Stromal cell of bone marrow (primary cell): ENCODE measurements at regions not wholly inside any gene's neighbourhood (a gene's known extent, or its start where the extent isn't known, plus 50 kb on each side); places are given as distances from the start of the nearest gene placed in this dataset.

Experiments
- DNase-seq: peaks from one replicate; pipeline ENCODE4 v3.0.0-alpha.2; 2012; ENCODE audit warnings: low read depth

DNA sequence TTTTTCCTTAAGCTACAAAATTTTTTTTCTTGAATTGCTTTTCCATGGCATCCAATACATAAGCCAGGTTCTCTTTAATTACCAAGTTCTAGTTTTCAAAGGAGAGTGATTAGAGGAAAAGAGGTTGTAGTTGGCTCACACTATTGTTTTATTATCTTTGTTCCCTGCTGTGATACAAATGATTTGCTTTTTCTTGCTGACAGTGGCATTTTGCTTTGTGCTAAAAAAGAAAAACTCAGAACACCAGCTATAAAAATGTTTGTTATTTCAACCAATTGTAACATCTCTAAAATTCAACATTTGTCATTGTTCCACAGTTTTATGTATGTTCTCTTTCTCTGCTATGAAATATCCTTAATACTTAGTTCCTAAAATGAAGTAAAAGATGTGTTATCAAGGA lies 1817.2 kb downstream of the STIM2 start:
- DNase-seq = no peak

DNA sequence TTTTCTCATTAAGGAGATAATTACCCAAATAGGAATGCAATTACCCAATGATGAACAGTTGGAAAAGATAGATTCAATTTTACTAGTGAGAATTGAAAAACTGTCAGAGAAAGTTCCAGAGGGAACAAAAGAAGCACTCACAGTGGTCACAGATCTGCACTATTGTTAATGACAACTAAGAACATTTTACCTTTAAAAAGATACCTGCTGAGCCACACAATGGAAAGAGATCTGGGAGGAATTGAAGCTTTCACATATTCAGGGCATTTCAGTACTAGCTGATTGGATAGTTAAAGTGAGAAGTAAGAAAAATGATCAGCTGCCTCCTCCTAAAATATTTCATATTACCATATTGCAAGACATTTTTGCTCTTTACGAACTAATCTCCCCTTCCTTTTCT lies 1822.2 kb downstream of the STIM2 start:
- DNase-seq = no peak

DNA sequence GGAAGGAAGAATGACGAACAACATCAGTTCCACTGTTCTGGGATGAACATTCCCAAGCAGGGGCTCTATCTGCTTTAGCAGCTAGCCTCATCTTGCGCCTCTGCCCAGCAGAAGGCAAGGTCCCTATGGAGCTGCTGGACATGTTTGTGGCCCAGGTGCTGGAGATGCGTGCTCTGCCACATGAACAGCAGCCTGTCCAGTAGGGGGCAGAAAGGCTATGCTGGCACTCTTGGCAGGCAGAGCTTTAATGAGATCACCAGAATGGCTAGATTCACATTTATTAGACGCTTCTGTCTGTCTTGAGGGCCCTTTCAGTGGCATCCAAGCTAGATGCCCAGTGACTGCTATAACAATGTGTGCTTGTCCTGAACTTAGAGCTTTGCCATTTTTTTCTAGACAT lies 1826.0 kb downstream of the STIM2 start:
- no peak for DNase-seq

DNA sequence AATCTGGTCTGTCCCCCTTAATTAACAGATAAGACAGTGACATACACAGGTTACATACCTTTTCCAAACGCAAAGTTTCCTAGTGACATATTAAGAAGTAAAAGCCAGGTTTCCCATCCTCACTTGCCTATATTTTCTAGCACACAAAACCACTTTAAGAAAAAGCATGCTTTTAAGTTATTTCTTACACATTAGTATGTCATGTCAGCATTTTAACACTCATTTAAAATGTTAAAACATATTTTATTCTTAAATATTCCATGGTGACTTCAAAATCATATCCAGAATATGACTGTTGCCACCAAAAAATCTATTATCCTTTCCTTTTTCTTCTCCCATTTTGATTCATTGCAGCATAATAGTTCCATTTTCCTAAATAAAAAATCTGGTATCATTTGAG lies 1830.2 kb downstream of the STIM2 start:
- no peak for DNase-seq

DNA sequence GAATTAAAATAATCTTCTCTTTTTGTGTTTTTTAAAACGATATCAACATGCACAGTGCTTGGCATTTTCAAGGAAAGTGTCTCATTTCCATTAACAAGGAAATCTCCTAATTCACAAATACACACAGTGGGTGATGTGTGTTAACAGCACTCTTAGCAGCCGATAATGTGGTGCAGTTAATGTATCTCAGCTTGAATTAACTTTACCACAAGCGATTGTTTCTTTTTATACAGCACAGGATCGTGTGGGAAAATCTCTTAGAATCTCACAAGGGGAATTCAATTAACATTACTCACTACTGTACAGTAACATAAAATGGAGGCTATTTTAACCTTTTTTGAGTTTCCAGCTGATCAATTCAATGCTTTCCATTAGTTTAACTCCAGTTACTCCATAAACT lies 1841.9 kb downstream of the STIM2 start:
- DNase-seq = no peak

DNA sequence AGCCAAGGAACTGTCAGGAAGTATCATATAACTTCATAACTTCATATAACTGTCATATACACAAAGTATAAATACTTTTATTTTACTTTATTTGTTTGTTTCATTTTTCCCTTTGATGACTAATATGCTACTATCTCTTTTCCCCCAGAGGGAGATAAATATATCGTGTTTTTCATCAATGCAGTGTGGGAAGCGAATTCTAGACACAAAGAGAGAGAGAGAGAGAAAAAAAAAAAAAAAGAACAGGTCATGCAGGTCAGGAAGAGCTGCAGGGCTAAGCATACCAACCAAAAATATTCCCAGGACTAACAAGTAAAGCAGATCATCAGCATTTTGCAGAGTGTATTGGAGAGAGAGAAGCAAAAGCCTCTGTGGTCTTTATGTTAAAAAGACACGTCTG lies 1849.2 kb downstream of the STIM2 start:
- DNase-seq = no peak

DNA sequence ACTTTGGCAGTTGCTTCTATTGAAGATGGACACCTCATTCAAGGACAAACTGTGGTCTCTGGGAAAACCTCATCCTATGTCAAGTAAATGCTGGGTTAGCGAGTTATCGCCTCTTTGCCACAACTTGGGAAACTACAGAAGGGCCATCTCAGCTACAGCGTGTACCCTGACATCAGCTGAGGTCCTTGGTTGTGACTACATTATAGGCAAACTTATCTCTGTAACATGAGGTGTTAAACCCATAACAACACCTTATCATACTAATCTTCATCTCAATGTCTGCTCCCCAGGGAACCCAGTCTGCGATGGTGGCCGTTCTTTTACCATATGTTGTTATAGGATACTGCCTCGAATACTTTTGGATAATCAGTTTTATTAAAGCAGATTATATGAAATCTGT lies 1862.7 kb downstream of the STIM2 start:
- DNase-seq = no peak

DNA sequence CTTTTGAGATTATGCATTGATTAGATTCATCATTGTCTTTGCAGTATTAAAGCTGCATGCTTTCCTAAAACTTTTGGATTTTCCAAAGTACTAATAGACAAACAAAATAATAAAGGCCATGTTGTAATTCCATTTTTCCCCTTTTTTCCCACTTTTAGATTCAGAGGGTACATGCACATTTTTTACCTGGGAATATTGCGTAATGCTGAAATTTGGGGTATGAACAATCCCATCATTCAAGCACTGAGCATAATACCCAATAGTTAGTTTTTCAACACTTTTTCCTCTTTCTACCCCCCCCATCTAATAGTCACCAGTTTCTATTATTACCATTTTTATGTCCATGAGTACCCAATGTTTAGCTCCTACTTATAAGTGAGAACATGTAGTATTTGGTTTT lies 1863.6 kb downstream of the STIM2 start:
- DNase-seq = no peak

DNA sequence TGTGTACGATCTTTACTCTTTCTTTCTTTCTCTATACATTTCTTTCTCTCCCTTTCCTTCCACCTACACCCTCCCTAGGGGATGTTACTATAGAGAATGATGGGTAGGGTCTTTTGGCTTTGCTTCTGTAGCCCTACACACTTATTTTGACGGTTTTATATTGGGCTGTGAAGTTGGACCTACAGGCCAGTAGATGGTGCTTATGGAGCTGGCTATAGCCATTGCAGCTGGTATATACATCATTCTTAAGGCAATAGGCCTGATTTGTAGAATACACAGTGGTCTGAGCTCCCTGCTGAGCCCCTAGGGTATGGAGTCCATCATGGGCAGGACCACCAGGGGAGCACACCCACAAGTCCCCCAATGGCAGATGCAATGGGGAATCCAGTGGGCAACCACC lies 1869.7 kb downstream of the STIM2 start:
- DNase-seq = no peak

DNA sequence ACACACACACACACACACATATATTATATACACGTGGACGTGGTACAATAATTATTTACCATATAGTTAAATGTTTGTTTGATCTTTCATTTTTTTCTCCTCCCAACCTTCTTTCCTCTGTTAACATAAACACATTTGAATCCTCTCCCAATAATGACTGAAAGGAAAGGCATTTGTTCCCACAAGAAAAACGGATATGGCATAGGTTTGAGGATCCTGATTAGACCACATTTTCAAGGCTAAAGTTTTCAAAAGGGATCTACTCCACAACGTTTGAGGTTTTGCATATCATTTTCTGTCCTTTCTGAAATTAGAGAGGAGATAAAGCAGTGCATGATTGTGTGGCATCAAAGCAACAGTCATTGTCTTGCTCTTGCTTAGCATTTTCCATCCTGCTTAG lies 1883.4 kb downstream of the STIM2 start:
- no peak for DNase-seq

DNA sequence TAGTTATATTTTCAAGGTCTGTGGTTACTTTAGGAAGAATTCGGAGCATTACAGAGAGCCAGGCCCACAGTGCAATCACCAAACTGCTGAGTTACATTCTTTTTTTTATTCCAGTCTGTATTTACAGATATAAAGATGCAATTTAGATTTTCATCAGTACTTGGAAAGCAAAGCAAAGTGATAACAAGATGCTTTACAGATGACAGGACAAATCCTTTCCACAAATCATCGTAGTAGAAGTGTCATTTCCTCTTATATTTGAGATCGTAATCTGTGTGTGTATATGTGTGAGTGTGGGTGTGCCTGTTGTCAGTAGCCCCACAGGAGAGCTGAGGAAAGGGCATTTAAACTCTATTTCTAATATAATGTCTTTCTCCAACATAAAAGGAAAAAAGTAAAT lies 1893.7 kb downstream of the STIM2 start:
- no peak for DNase-seq

DNA sequence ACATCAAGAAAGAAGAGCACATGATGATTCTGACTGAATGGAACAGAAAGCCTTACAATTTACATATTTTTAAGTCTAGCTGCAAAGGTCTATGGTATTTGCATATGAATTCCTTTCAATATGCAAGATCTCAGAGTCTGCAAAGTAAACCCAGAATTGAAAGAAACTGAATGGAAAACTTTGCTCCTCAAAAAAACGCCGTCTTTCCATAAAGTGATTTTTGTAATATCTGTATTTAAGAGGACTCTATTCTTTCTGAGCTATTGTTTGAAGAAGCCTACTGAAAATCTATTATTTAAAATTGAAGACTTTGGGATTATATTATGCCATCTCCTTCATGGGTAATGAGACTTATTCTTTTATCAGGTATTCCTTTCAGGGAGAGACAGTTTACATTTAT lies 1894.4 kb downstream of the STIM2 start:
- no peak for DNase-seq

DNA sequence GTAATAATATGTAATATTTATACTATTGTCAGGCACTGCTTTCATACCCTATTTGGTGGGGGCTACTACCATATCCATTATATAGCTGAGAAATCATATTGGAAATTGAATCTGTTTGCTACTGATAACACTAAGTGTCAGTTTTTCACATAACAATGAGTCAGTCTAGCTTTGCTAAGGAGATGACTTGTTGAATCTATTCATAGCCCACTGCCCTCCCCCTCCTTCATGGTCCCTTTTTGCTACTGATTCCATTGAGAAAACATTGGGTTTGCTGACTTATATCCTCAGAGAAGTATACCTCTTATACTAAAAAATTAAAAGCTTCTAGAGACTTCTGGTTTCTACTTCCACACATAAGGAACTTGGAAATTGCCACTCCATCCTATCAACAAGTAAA lies 1898.4 kb downstream of the STIM2 start:
- DNase-seq = no peak

DNA sequence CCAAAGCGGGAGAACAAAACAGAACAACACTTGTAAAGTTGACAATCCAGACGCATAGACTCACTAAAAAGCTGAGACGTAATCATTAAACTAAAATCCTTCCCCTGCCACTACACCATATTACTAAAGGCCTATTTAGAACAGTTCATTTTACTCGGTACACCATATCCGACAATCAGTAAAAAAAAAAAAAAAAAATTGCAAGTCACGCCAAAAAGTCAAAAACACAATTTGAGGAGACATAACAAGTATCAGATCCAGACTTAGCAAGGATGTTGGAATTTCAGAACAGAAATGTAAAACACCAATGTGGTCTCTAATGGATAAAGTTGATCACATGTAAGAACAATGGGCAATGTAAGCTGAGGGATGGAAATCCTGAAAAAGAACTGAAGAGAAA lies 1899.4 kb downstream of the STIM2 start:
- no peak for DNase-seq

DNA sequence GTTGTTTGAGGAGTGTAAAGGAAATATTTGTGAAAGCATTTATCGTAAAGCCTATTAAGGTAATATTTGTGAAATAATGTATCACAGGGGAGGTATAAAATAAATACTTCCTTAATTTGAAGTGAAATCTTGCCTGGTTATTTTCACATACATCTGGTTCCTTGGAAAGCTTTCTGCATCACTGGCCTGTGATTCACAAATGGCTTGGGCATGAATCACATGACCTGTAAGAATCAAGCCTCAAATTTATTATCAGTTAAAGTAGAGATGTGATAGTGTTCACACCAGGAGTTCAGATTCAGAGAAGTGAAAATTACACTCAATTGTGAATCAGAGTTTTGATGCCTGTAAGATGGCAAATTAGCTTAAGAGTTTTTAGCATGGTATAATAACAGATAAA lies 1911.4 kb downstream of the STIM2 start:
- peak; percentile 18 for DNase-seq

DNA sequence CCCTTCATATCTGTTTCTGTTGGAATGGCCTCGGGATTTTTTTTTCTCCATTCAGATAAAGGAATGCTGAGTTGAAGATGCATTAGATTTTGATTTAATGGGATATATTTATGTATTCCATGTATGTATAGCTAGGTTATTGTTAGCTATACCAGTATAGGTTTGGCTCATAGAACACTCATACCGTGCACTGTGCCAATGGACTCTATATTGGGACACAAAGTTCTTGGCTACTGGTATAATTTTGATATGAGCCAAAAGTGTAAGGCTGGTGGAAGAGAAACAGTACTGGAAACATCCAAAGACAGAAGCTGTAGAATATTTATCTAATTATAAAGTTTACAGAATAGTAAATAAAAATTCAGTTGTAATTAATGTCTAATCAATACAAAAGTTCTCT lies 1912.1 kb downstream of the STIM2 start:
- no peak for DNase-seq

DNA sequence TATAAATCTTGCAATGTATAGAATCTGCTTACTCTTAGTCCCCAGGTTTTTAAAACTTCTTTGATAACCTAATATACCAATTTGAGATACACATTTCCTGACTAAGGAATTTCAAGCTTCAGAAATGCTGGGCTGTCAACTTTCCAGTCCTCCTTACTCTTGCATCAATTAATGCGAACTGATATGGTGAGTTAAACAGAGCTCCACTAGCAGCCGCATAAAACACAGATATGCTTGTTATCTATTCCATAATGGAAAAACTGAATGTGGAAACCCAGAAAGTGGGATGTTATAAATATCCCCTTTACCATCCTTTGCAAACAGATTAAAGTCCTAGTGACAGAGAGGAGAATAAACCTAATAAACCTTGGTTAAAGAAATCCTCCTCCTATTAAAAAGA lies 1913.7 kb downstream of the STIM2 start:
- no peak for DNase-seq

DNA sequence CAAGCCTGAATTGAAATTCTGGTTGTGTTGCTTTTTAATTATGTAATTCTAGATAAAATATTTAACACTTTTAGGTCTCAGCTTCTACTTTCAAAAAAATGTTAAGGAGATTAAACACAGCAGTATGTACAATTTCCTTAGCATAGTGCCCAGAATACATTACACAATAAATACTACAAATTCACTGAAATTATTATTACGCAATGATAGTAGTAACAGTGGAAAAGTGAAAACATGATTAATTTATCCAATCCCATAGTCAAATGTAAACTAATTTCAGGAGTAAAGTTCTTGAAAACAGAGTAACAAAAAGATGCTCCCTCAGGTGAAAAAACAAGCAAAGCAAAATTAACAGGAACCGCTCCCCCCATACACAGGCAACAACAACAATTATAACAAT lies 1915.4 kb downstream of the STIM2 start:
- DNase-seq = no peak

DNA sequence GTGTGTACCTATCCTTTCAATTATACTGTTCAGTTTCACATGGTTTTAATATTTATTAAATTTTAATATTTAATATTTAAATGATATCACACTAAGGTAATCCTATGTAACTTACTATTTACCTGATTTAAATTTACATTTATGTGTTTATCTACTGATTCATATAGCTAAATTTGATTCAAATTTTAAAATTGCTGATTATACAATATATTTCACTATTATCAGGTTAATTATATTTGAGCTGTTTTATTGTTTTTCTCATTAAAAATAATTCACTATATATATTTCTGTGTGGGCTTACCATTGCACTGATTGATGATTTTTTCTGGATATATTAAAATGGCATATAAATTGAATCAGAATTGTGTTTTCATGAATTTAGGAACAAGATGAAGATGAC lies 1923.5 kb downstream of the STIM2 start:
- DNase-seq = no peak

DNA sequence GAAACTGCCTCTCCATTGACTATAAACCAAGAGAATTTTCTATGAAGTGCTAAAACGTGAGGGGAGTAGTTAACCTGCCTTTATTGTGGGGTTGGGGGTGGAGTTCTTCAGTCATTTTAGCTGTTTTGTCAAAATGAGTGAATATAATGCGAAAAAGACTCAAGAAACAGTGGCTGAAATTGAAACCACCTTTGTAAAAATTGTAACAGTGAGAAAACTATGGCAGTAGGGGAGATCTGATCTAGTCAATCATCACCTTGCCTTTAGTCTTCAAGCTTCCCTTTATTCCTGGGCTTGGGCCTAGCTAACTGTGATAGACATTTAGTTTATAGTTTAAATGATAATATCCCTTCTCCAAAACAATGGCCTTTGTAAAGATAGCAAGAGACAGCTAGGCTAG lies 1927.3 kb downstream of the STIM2 start:
- DNase-seq = no peak

DNA sequence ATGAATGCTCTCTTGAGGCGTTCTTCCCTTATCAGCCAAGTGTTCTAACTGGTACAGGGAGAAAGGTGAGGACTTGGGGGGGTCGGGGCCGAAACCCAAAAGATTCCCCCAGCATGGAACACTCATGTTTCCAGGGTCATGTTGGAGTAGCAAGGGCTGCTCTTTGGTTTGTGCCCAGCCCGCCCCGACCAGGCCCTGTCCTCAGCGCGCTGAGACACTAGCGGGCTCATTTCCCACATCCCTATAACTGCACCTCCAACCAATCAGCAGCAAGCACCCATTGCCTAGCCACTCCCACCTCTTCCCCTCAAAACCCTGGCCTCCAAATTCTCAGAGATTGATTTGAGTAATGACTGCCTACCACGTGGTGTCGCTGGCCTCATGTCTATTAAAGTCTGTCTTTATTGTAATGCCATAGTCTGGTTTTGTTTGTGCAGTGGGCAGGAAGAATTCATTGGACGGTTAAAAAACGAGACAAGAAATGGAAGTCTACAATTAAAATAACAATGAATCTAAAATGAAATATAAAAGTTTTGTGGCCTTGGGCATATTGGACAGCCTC lies 1928.4 kb downstream of the STIM2 start:
- no peak for DNase-seq

DNA sequence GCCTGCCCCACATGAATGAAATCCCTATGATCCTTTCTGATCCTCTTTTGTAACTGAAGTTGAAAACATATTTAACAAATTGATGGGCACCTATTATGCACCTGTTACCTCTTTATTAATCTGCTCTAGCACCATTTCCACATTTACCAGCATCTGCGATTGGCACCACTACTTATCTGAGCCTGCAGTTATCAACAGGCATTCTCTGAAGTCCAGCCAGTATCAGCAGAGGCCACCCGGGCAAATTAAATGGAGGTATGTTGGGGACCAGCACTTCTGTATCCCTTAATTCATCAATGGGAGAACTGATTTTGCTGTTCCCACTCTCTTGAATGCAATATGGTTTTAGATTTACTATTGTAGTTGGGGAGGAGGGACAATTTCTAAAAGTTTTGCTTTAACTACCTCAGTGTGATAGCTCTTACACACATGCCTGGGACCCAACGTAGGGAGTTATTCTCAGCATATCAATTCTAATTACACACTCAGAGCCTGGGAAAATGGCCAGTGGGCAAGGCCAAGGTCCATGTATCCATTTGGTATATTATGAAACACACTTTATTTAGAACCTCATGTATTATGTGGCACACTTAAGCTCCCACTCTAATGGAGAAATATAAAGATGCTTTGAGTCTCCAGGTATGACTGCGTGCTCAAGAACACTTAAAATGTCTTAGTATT lies 1927.1 kb upstream of the PCDH7 start:
- no peak for DNase-seq

DNA sequence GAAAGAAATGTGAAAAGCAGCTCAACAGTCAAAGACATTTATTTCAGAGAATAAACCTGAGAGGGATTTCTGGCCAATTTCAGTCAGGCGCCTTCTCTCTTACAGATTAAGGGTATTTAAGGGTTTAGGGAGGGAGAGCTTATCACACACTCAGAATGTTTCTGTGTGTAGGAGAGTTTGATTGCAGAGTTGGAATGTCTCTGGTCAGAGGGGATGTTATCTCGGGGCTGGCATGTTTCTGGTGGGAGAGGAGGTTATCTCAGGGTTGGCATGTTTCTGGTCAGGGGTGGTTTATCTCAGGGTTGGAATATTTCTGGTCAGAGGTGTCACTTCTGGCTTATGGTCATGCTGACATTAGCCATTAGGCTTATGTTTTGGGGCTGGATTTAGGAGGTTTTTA lies 1920.5 kb upstream of the PCDH7 start:
- no peak for DNase-seq

DNA sequence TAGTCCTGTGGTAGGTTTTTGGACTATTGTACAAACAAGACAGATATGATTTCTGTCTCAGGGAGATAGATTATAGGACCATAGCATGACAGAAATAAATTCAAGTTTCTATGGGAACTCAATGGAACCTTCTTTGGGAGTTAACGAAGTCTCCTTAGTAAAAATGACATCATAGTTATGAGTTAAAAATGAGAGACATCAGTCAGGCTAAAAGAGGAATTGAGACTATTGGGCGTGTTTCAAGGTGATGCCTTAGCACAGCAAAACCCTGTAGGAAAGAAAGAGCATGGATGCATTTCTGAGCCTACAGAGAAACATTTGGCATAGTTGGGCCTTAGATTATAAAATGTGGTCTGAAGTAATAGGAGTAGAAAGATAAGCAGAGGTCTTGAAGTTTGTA lies 1909.1 kb upstream of the PCDH7 start:
- no peak for DNase-seq

DNA sequence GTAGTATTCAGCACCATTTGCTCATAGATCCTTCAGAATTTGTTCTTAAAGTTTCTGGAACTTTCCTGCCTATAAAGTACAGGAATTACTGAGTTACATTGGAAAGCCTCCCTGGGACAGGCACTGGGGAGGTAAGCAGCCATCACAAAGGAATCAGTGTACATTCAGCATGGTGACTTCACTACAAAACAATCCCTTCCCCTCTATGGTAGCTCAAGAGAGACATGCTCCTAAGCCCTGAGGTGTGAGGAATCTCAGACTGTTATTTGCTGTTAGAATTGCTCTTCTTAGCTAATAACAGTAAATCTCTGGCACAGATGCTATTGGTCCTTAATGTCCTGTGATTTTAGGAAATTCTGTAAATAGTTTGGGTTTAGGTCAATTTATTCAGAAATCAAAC lies 1898.0 kb upstream of the PCDH7 start:
- no peak for DNase-seq
